ENCODE measurements at regions not wholly inside any gene's neighbourhood (a gene's known extent, or its start where the extent isn't known, plus 50 kb on each side); places are given as distances from the start of the nearest gene placed in this dataset.

DNA sequence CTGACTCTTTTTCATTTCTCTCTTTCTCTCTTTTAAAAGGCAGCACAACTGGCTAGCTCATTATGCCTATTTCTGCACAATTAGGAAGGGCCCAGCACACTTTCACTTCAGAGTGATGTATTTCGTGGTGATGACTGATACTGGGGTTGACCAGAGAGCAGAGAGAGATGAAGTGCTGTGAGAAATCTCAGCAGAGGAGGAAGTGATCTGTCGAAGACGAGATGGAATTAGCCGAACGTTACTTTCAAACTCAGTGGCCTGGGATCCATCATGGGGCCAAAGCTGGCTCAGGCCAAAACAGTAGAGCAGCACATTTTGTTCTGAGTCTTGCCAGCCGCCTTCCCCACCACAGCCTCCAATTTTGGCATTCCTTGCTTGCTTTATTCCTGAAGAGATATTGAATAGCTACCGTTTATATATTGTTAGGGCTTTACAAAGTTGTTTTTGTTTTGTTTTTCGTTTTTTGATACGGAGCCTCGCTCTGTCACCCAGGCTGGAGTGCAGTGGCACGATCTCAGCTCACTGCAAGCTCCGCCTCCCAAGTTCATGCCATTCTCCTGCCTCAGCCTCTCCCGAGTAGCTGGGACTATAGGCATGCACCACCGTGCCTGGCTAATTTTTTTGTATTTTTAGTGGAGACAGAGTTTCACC, 213.2 kb upstream of the ECI2 start:
- no peak for TF ChIP-seq POLR2A (IDR thresholded peaks at IDR 0.05)
- TF ChIP-seq, protein P1, sequence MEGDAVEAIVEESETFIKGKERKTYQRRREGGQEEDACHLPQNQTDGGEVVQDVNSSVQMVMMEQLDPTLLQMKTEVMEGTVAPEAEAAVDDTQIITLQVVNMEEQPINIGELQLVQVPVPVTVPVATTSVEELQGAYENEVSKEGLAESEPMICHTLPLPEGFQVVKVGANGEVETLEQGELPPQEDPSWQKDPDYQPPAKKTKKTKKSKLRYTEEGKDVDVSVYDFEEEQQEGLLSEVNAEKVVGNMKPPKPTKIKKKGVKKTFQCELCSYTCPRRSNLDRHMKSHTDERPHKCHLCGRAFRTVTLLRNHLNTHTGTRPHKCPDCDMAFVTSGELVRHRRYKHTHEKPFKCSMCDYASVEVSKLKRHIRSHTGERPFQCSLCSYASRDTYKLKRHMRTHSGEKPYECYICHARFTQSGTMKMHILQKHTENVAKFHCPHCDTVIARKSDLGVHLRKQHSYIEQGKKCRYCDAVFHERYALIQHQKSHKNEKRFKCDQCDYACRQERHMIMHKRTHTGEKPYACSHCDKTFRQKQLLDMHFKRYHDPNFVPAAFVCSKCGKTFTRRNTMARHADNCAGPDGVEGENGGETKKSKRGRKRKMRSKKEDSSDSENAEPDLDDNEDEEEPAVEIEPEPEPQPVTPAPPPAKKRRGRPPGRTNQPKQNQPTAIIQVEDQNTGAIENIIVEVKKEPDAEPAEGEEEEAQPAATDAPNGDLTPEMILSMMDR (IDR thresholded peaks at IDR 0.05) = no peak
